Activated CD8-positive, alpha-beta T cell treated with anti-CD3 and anti-CD28 coated beads for 36 hours (primary cell): ENCODE measurements at regions not wholly inside any gene's neighbourhood (a gene's known extent, or its start where the extent isn't known, plus 50 kb on each side); places are given as distances from the start of the nearest gene placed in this dataset.

Experiments used
- ATAC-seq: fragments of 200-7000 bp; cut with Tn5 transposase; one replicate; pipeline ENCODE4 v1.10.0; 2021; ENCODE audit warnings: mild to moderate bottlenecking, moderate library complexity
- CTCF ChIA-PET: fragments of 350-600 bp; sonication (Branson Sonifier 250); formaldehyde crosslinking; loops from one replicate; lab custom pipeline; 2021; ENCODE audit warnings: antibody characterized with exemption; lab: Charles Lee
- POLR2A ChIA-PET: fragments of 350-600 bp; sonication (Branson Sonifier 250); formaldehyde crosslinking; loops from one replicate; lab custom pipeline; 2021; ENCODE audit warnings: antibody characterized with exemption; lab: Charles Lee
- DNase-seq: peaks from one replicate; pipeline ENCODE4 v3.0.0-alpha.2; 2020
- H3K27ac Mint-ChIP-seq: one replicate; pipeline ENCODE4 v1.8.0; 2021; ENCODE audit warnings: mild to moderate bottlenecking, mixed read lengths
- H3K27me3 Mint-ChIP-seq: one replicate; pipeline ENCODE4 v1.8.0; 2021; ENCODE audit warnings: mixed read lengths
- H3K36me3 Mint-ChIP-seq: one replicate; pipeline ENCODE4 v1.8.0; 2021; ENCODE audit warnings: low read depth, mixed read lengths
- H3K4me1 Mint-ChIP-seq: one replicate; pipeline ENCODE4 v1.8.0; 2021; ENCODE audit warnings: low read depth, mixed read lengths
- H3K4me3 Mint-ChIP-seq: one replicate; pipeline ENCODE4 v1.8.0; 2021; ENCODE audit warnings: mild to moderate bottlenecking, moderate library complexity, mixed read lengths
- H3K9me3 Mint-ChIP-seq: one replicate; pipeline ENCODE4 v1.8.0; 2021; ENCODE audit warnings: mixed read lengths
- intact Hi-C: fragments of 100-400 bp; cut with micrococcal nuclease; formaldehyde crosslinking; loops from one replicate; pipeline ENCODE4 v1.10.0; 2022
- TF ChIP-seq, protein P1 (sequence below): fragments of 200-600 bp; IDR thresholded peaks from one replicate; pipeline ENCODE4 v1.8.0; 2022; ENCODE audit warnings: antibody characterized with exemption, mild to moderate bottlenecking

- H3K9me3 Mint-ChIP-seq = peaks cover 3% of the 10 kb centered on the region
- ChIA-PET CTCF (no interaction called here), POLR2A (no interaction called here)
- H3K36me3 Mint-ChIP-seq = peaks cover 2% of the 10 kb centered on the region
- TF ChIP-seq, protein P1, sequence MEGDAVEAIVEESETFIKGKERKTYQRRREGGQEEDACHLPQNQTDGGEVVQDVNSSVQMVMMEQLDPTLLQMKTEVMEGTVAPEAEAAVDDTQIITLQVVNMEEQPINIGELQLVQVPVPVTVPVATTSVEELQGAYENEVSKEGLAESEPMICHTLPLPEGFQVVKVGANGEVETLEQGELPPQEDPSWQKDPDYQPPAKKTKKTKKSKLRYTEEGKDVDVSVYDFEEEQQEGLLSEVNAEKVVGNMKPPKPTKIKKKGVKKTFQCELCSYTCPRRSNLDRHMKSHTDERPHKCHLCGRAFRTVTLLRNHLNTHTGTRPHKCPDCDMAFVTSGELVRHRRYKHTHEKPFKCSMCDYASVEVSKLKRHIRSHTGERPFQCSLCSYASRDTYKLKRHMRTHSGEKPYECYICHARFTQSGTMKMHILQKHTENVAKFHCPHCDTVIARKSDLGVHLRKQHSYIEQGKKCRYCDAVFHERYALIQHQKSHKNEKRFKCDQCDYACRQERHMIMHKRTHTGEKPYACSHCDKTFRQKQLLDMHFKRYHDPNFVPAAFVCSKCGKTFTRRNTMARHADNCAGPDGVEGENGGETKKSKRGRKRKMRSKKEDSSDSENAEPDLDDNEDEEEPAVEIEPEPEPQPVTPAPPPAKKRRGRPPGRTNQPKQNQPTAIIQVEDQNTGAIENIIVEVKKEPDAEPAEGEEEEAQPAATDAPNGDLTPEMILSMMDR = no peak
- H3K27me3 Mint-ChIP-seq = no peaks in the 10 kb centered on the region
- intact Hi-C loops = no loop called here
- DNase-seq (no peak), ATAC-seq (no peak)
- H3K4me3 Mint-ChIP-seq = no peak overlapping the region
- H3K27ac Mint-ChIP-seq = no peak overlapping the region
- H3K4me1 Mint-ChIP-seq = no peaks in the 10 kb centered on the region
These were observed 71.0 kb downstream of the SEM1 start for GRCh38 chr7:96638669-96639068.

DNA sequence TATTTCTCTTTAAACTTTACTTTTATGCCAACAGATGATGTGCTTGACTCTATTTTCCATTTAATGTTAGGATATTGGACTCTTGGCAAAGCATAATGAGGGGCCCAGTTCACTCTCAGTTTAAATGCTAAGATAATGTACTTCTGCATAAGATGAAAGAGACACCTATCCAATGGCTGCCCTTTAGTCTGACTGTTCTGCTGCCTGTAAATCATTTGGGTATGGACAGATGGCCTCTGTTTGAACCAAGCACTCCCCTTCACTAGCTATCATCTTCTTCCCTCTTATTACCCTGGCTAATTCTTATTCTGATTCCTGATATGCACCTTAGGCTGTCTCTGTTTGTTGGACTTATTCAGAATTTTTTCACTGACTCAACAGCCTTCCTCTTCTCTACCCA lies 72.1 kb downstream of the SEM1 start:
- H3K4me3 Mint-ChIP-seq = no peak overlapping the region
- intact Hi-C loops = no loop called here
- H3K36me3 Mint-ChIP-seq = no peaks in the 10 kb centered on the region
- ATAC-seq (no peak), DNase-seq (no peak)
- TF ChIP-seq, protein P1 = no peak
- no peaks in the 10 kb centered on the region for H3K27me3 Mint-ChIP-seq
- POLR2A ChIA-PET = no interaction called here
- CTCF ChIA-PET = no interaction called here
- no peak overlapping the region for H3K27ac Mint-ChIP-seq
- H3K9me3 Mint-ChIP-seq = no peaks in the 10 kb centered on the region
- H3K4me1 Mint-ChIP-seq = no peaks in the 10 kb centered on the region

DNA sequence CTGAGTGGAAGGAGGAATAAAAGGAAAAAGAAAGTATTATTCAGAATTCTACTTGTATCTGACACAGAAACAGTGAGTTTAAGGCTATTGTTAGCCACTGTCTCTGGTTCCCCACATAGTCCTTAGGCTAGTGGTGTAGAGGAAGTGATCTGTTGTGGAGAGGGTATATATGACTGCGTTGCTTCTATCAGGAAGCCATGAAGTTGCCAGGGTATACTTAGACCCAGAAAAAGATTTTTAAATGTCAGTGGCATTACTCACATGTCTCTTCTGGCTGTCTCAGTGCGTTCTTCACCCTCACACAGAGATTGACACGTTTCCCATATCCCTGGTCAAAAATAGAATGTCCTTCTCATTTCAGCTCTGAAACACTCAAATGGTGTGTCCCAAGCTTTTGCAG lies 72.7 kb downstream of the SEM1 start:
- Mint-ChIP-seq H3K36me3 (no peaks in the 10 kb centered on the region), H3K4me1 (no peaks in the 10 kb centered on the region), H3K27me3 (no peaks in the 10 kb centered on the region), H3K9me3 (no peaks in the 10 kb centered on the region), H3K27ac (no peak overlapping the region), H3K4me3 (no peak overlapping the region)
- DNase-seq (no peak), ATAC-seq (no peak)
- ChIA-PET CTCF (no interaction called here), POLR2A (no interaction called here)
- TF ChIP-seq, protein P1 = no peak
- intact Hi-C loops = no loop called here

GRCh38 chr7:96636342-96636860 lies 73.2 kb downstream of the SEM1 start:
- intact Hi-C loops = no loop called here
- CTCF ChIA-PET = no interaction called here
- POLR2A ChIA-PET = no interaction called here
- no peaks in the 10 kb centered on the region for H3K9me3 Mint-ChIP-seq
- H3K4me3 Mint-ChIP-seq = no peak overlapping the region
- no peaks in the 10 kb centered on the region for H3K4me1 Mint-ChIP-seq
- TF ChIP-seq, protein P1 = no peak
- no peaks in the 10 kb centered on the region for H3K27me3 Mint-ChIP-seq
- H3K27ac Mint-ChIP-seq = no peak overlapping the region
- ATAC-seq = no peak
- no peak for DNase-seq
- H3K36me3 Mint-ChIP-seq = no peaks in the 10 kb centered on the region

DNA sequence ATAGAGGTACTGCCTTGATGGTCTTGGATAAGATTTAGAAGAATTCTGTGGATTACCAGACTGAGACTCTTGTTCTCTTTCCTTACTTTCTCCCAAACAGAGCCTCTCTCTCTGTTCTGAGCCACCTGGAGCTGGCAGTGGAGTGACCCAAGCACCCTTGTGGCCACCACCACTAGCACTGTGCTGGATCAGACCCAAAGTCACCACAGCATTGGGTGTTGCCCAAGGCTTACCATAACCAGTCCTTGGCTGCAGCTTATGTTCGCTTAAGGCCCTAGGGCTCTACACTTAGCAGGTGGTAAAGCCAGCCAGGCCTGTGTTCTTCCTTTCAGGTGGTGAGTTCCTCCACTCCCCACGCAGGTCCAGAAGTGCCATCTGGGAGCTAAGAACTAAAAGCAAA lies 79.8 kb downstream of the SEM1 start:
- H3K27ac Mint-ChIP-seq = no peak overlapping the region
- TF ChIP-seq, protein P1 = no peak
- intact Hi-C loops = no loop called here
- no peaks in the 10 kb centered on the region for H3K27me3 Mint-ChIP-seq
- peaks cover 12% of the 10 kb centered on the region for H3K9me3 Mint-ChIP-seq
- ChIA-PET POLR2A (no interaction called here), CTCF (interaction anchor here (0.8 kb wide), 1 partner anchor 13 kb away, joined by 3 read pairs; no protein-coding TSS in a partner anchor)
- no peaks in the 10 kb centered on the region for H3K36me3 Mint-ChIP-seq
- ATAC-seq (no peak), DNase-seq (no peak)
- H3K4me3 Mint-ChIP-seq = no peak overlapping the region
- H3K4me1 Mint-ChIP-seq = no peaks in the 10 kb centered on the region
